Hypothalamus (tissue), 51 donors: ENCODE measurements at regions not wholly inside any gene's neighbourhood (a gene's known extent, or its start where the extent isn't known, plus 50 kb on each side); places are given as distances from the start of the nearest gene placed in this dataset.

Experiments
- DNase-seq, 51 donors: peaks; one replicate each; lab custom pipeline; 2025; lab: John Stamatoyannopoulos, UW

DNA sequence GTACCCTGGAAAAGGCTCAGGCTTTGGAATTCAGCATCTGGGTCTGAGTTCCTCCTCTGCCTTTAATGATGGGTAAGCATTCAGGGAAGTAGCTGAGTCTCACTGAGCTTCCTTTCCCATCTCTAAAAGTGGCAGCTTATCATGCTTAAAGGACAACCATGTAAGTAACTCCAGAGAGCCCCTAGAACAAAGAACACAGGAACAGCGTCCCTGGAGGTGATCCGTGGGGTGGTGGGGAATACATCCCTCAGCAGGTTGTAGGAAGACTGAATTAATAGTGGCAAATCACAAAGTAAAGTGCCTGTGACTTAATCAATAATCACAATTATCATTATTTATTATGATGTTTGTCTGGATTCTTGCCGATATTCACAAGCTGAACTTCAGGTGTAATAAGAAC, 114.7 kb upstream of the ISX start:
- DNase-seq = no peak

DNA sequence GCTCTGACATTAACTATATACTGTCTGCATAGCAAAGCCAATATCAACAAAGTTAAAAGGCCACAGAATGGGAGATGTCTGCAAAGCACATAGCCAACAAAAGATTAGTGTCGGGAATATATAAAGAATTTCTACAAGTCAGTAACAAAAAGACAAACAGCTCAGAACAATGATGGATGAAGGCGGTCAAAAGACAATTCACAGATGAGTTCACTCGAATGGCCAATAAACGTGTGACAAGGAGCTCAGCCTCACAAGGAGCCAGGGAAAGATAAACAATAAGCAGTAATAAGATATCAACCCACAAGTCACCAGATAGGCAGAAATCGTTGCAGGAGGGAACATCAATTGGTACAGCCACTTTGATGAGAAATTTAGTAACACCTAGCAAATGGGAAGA, 106.0 kb upstream of the ISX start:
- DNase-seq = no peak

DNA sequence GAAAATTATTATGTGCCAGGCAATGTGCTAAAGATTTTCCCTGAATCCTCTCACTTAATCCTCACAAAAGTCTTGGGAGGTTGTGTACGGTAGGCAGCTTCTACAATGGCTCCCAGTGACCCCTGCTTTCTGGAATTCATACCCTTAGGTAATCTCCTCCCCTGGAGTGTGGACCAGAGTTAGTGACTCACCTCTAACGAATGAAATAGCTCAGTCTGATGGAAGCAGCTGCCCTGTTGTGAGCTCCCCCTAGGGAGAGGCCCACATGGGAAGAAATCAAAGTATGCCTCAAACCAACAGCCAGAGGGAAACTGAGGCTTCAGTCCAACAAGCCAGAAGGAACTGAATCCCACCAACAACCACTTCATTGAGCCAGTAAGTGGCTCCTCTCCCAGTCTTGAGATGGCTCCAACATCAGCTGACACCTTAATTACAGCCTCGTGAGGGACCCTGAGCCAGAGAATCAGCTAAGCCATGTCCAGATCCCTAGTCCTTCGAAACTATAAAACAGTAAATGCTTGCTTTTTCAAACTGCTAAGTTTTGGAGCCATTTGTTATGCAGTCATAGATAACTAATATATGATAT, 98.9 kb upstream of the ISX start:
- DNase-seq = no peak

DNA sequence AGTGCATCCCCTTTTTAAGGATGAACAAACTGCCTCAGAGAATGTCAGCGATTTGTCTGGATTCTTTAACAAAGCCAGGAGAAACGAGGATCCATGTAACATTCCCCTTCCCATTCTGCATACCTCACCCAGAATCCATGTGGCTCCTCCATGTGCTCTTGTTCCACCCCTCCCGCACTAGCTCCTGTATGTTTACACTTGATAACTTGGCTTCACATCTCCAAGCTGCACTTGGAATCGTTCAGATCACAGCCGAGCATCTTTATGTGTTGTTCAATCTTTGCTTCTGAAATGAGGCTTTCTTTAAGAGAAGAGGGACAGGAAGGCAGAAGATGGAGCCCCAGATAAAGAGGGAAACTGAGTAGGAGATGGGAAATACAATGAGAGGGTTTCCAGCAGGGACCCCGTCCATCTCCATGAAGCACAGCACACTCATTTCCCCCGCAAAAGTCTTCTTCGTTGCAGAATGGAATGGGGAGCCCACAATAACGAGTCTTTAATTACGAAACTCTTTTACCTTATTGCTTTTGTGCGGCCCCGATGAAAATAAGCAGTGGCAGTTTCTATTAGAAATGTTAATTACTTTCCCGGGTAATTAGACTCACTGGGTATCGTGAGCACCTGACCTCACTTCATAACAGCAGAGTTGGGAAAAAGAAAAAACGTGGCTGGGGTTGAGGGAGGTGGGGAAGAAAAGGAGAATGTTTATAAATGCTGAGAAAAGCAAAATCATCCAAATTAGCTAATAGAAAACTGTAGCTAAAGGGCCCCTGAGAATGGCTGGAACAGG, 96.8 kb upstream of the ISX start:
- no peak for DNase-seq

DNA sequence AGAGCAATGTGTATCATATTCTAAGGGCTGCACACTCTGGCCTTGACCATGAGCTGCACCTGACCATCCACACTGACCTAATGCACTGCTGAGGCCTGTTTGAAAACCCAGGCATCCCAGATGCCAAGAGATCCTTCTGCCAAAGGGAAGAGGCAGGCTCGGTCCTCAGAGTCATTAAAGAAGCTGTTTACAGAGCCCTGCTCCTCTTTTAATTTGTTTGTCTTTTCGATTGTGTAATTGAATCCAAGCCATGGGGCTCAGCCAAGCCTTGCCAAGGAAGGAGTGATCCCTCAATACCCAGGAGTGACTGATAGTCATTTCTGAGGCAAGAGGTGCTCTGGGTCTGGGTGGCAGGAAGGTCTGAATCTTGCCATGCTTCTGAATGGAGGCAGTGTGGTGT, 94.5 kb upstream of the ISX start:
- no peak for DNase-seq

DNA sequence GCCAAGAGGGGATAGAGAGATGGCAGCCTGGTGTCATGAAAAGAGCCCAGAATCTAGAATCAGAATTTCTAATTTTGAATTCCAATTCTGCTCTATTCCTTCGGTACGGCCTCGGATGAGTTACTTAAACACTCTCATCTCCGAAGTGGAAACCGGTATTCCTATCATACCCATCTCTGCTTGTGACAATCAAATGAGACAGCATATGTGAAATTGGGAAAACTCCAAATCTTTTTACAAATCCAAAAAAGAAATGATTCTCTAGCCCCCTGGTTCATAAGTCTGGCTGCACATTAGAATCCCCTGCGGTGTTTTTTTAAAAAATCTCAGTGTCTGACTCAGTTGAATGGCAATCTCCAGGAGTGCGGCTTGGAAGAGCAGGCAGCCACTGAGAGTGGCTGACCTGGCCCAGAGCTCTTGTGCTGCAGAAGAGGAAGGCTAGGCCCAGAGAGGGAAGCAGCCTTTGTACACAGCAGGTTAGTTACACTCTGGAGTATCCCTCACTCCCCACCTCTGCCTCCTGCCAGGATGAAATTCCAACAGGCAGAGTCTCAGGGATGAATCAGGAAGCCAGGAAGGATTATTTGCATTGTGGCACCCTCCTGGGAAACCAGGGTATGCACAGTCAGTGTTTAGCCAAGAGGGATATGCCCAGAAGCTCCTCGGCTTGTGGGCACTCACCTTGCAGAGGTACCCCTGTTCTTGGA, 93.6 kb upstream of the ISX start:
- no peak for DNase-seq

DNA sequence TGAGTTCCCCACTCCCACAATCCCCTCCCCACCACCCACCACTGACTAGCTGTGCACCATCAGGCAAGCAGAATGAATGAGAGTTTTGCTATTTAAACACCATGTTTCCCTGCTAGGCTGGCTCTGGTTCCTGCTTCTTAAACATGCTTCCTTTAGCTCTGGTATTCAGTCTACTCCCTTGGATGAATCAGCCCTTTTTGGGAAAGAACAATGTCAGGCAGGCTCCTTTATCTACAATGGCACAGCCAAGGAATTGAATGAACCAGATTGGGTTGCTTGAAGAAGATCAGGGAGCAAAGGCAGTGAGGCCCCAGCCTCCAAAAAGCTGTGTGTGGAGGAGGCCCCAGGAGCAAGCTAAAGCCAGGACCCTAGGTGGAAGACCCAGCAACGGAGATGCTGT, 92.9 kb upstream of the ISX start:
- no peak for DNase-seq

DNA sequence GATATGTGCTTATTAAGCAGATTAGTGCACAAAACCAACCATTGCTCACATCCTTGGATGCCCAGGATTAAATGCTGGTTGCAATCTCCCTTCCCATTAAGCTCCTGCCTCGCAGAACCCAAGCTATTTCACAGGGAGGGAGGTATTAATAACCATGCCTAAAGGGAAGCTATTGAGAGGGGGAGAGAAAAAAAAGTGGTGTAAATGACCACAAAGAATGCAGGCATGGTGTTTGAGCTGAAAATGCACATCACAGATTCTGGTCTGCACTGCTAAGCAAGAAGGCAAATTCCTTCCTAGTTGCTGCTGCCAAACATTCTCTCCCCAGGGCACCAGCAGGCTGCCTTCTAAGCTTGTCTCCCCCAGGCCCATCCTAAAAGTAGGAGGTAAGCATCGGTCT, 92.0 kb upstream of the ISX start:
- DNase-seq = no peak

DNA sequence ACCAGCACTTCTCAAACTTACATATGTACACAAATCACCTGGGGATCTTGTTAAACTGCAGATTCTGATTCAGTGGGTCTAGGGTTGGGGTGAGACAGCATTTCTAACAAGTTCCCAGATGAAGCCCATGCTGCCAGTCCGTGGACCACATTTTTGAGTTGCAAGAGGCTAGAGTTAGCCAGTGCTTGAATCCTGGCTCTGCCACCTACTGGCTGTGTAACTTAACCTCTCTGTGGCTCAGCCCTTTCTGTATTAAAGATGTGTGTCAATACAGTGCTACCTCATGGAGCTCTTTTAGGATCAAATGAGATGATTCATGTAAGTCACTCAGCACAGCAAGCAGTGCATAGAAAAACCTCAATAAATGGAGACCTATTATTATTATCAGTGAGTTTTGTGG, 90.2 kb upstream of the ISX start:
- no peak for DNase-seq

DNA sequence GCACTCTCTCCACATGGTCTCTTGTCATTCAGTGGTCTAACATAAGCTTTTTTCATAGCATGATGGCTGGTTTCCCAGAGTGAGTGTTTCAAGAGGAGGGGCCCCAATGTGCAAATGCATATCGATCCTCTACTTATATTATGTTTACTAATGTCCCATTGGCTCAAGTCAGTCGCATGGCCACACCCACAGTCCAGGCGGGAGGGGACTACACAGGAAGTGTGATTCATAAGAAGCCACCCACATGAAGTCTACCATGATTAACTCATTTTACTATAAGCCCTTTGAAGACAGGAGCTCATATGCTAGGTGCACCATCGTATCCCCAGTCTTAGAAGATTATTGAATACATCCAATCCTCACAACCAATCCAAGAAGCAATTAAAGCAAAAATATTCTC, 89.5 kb upstream of the ISX start:
- DNase-seq = no peak

DNA sequence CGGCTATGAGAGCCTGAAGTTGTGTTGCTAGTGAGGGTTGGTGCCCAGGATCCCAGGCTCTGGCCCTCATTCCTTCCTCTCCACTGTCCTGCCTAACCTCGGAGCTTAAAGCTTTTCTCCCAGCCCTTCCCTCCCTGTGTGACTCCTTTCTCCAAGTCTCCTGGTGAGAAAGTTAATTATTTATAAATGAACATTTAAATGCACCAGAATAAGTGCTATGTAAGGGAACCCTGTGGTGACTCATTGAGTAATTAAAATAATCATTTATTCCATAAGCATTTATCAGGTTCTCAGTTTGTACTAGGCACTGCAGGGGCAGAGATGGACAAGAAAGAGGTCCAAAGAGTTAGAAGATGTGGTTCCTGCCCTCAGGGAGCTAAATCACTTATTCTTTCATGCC, 89.1 kb upstream of the ISX start:
- no peak for DNase-seq

DNA sequence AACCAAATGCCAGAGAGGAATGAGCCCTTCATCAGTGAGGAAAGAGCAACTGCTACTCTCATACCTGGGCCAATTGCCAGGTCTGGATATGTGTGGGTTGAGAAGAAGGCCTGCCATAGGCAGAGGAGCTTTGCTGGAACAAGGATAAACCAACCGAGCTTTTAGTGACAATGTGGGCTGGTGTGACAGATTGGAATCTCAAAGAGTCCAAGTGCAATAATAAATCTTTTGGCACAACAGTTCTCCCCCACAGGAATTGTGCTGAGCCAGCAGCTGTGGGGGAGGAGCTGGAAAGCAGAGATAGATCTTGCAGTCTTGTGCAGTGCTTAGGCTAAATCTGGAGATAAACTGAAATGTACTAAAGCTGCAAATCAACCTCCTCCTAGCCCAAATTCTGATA, 79.4 kb upstream of the ISX start:
- DNase-seq = peak in 1 of 51 donors; percentile 11

DNA sequence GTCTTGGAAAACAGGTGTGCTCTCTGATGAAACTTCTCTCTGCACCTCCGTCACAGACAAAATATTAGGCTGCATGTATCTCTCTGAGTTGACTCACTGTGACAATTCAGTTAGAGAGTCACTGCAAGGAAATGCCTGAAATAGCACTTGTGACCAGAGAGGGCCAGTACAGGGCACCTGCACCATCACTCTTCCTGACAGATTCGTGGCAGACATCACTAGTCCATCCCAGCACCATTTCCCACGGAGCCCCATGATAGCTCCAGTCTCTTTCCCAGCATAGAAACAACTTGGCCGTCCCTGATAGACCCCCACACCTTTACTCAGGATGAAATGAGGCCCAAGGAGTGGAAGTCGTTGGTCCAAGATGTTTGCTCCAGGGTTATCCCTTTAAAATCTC, 73.3 kb upstream of the ISX start:
- no peak for DNase-seq

DNA sequence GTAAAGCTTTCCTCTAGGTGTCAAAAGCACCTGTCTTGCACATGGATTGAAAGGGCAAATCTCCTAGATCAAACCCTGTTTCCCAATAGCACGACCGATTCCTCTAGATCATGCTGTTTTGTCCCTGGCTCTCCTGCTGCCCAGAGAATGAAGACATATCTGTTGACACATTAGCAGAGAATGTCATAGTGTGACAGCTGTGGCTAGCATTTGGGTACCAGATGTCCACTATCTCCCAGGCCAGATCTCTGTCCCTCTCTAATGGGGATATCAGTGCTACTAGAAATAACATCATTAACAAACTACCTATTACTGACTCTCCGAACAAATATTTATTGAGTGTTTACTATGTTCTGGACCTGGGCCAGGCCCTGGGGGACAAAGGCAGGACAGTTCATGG, 72.4 kb upstream of the ISX start:
- DNase-seq = no peak

DNA sequence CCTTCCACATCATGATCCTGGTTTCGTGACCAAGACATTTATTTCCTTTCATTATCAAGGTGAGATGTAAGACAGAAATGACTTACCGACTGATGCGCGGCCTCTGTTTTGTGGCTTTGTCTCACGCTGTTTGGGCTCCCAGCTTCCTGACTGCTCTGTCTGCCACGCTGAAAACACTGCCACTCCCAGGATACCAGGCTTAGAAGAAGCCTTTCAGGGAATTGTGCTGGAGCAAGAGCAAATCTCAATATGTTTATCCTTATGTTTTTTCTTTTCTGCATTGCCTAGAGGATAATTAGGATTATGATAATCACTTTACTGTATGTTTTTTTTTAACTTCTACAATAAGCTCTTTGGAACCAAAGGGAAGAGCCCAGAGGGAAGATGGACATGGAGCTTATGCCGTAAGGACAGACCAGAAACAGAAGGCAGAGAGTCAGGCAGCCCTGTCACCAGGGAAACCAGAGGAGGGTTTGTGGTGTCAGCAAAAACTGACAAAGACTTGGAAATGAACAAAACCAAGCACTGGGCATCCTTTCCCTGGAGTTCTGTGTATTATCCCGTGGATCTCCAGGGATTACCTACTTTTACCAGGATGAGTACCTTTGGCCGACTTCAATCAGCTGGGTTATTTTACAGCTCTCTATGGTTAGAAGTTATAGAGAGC, 68.2 kb upstream of the ISX start:
- DNase-seq = peak in 8 of 51 donors; percentile 0 to 7 (median 5)

DNA sequence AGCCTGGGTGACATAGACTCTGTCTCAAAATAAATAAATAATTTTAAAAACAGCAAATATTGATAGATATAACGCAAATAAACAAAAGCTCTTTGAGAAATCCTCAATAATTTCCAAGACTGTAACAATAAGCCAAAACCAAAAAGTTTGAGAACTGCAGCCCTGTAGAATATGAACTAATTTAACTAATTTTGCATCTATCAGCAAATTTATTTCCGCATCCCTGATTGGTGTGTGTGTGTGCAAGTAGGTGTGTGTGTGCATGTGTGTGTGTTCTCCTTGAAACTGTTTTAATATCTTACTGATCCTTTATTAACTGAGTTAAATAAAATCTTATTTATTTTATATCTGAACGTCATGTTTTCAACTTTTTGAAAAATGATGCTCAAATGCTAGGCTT, 67.0 kb upstream of the ISX start:
- DNase-seq = no peak

DNA sequence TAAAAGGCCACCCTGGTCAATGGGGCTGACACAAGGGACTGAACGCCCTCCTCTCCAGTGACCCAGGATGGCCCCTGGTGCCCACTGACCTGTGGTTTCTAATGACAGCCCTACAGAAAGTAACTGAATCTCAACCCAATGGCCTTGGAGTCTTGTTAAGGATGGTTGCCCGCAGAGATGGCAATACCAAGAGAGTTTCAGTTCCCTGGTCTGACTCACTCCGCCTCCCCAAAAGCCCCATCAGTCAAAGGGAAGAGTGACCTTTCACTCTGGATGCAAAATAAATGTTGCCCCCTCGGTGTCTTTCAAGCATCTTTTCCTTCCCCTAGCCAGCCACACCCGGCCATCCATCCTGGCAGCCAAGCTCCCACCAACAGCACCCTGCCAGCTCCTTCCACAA, 57.7 kb upstream of the ISX start:
- DNase-seq = no peak

DNA sequence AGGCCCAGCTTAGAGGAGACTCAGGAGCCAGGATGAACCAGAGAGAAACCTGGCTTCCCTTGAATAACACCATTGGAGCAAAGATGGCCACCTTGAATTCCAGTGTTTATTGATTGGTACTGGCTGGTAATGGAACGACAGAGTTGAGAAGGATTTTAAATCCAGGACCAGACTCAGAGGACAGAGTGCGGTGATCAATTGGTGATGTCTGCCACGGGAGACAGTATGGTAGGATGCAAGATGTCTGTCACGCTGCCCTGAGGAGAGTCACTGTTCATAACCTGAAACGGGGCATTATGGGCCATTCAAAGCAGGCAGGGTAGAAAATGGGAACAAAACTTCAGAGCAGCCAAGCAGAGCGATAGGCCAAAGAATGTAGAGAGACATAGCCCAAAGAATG, 55.4 kb upstream of the ISX start:
- DNase-seq = no peak

DNA sequence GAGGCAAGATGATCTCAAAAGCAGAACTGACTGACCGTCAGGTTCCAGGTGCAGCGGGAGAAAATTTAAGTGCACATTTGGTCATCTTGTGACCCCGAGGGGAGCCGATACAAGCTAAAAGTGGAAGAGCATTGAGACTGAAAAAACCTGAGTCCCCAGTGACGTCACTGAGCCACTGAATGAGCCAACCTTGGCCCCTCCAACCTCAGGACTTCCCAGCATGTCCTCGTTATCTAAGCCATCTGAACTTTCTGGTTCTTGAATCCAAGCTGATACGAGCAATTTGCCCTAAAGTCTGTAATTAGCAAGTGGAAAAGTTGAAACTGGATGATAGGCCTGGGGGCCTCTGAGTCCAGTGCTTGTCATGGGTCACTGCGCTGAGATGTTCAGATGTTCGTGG, 51.1 kb upstream of the ISX start:
- DNase-seq = no peak
